ENCODE measurements at regions not wholly inside any gene's neighbourhood (a gene's known extent, or its start where the extent isn't known, plus 50 kb on each side); places are given as distances from the start of the nearest gene placed in this dataset.

GRCh38 chr5:110169461-110169860 lies 479.7 kb downstream of the MAN2A1 start:
- DNase-seq (ENCODE audit: low spot score), result no peak
- intact Hi-C loops (cut with DNase I), result no loop called here

GRCh38 chr5:110177729-110178128 lies 488.0 kb downstream of the MAN2A1 start:
- no peak for DNase-seq (ENCODE audit: low spot score)
- intact Hi-C loops (cut with DNase I), result no loop called here

- intact Hi-C loops (cut with DNase I), result no loop called here
- DNase-seq (ENCODE audit: low spot score), result no peak
Observed at GRCh38 chr5:110179321-110179720, 489.6 kb downstream of the MAN2A1 start.

- intact Hi-C loops (cut with DNase I), result no loop called here
- no peak for DNase-seq (ENCODE audit: low spot score)
Observed at GRCh38 chr5:110194191-110194590, 504.5 kb downstream of the MAN2A1 start.

- DNase-seq (ENCODE audit: low spot score), result no peak
- intact Hi-C loops (cut with DNase I), result no loop called here
Observed at GRCh38 chr5:110195288-110195687, 505.6 kb downstream of the MAN2A1 start.

- intact Hi-C loops (cut with DNase I), result no loop called here
- no peak for DNase-seq (ENCODE audit: low spot score)
Observed at GRCh38 chr5:110201791-110202190, 512.1 kb downstream of the MAN2A1 start.

- intact Hi-C loops (cut with DNase I), result no loop called here
- no peak for DNase-seq (ENCODE audit: low spot score)
Observed at GRCh38 chr5:110203661-110204060, 513.9 kb downstream of the MAN2A1 start.

GRCh38 chr5:110209401-110209800 lies 517.1 kb downstream of the TMEM232 start:
- DNase-seq (ENCODE audit: low spot score), result no peak
- intact Hi-C loops (cut with DNase I), result no loop called here

- no peak for DNase-seq (ENCODE audit: low spot score)
- intact Hi-C loops (cut with DNase I), result no loop called here
Observed at GRCh38 chr5:110218981-110219380, 507.5 kb downstream of the TMEM232 start.

- intact Hi-C loops (cut with DNase I), result no loop called here
- no peak for DNase-seq (ENCODE audit: low spot score)
Observed at GRCh38 chr5:110219769-110220168, 506.7 kb downstream of the TMEM232 start.

- intact Hi-C loops (cut with DNase I), result no loop called here
- DNase-seq (ENCODE audit: low spot score), result no peak
Observed at GRCh38 chr5:110221036-110221435, 505.4 kb downstream of the TMEM232 start.

GRCh38 chr5:110224050-110224449 lies 502.4 kb downstream of the TMEM232 start:
- intact Hi-C loops (cut with DNase I), result no loop called here
- no peak for DNase-seq (ENCODE audit: low spot score)

- no peak for DNase-seq (ENCODE audit: low spot score)
- intact Hi-C loops (cut with DNase I), result no loop called here
Observed at GRCh38 chr5:110225949-110226348, 500.5 kb downstream of the TMEM232 start.

GRCh38 chr5:110239786-110240185 lies 486.7 kb downstream of the TMEM232 start:
- no peak for DNase-seq (ENCODE audit: low spot score)
- intact Hi-C loops (cut with DNase I), result no loop called here

GRCh38 chr5:110242950-110243349 lies 483.5 kb downstream of the TMEM232 start:
- DNase-seq (ENCODE audit: low spot score), result no peak
- intact Hi-C loops (cut with DNase I), result no loop called here

GRCh38 chr5:110248921-110249320 lies 477.6 kb downstream of the TMEM232 start:
- intact Hi-C loops (cut with DNase I), result no loop called here
- no peak for DNase-seq (ENCODE audit: low spot score)

GRCh38 chr5:110250355-110250754 lies 476.1 kb downstream of the TMEM232 start:
- no peak for DNase-seq (ENCODE audit: low spot score)
- intact Hi-C loops (cut with DNase I), result no loop called here

- no peak for DNase-seq (ENCODE audit: low spot score)
- intact Hi-C loops (cut with DNase I), result no loop called here
Observed at GRCh38 chr5:110250755-110251154, 475.7 kb downstream of the TMEM232 start.

- intact Hi-C loops (cut with DNase I), result no loop called here
- DNase-seq (ENCODE audit: low spot score), result no peak
Observed at GRCh38 chr5:110251366-110251765, 475.1 kb downstream of the TMEM232 start.

GRCh38 chr5:110255194-110255593 lies 471.3 kb downstream of the TMEM232 start:
- no peak for DNase-seq (ENCODE audit: low spot score)
- intact Hi-C loops (cut with DNase I), result loop anchor here in 1 of 2 donors (5.0 kb wide), 1 partner anchor 547 kb away; no protein-coding TSS in a partner anchor

- DNase-seq (ENCODE audit: low spot score), result no peak
- intact Hi-C loops (cut with DNase I), result loop anchor here in 1 of 2 donors (5.0 kb wide), 1 partner anchor 546 kb away; no protein-coding TSS in a partner anchor
Observed at GRCh38 chr5:110256298-110256697, 470.2 kb downstream of the TMEM232 start.

GRCh38 chr5:110257971-110258370 lies 468.5 kb downstream of the TMEM232 start:
- intact Hi-C loops (cut with DNase I), result loop anchor here in 1 of 2 donors (5.0 kb wide), 1 partner anchor 544 kb away; no protein-coding TSS in a partner anchor

More at GRCh38 chr5:110257971-110258370, 468.5 kb downstream of the TMEM232 start:
- no peak for DNase-seq (ENCODE audit: low spot score)
